UCSD-AML1 (cell line): ENCODE measurements at regions not wholly inside any gene's neighbourhood (a gene's known extent, or its start where the extent isn't known, plus 50 kb on each side); places are given as distances from the start of the nearest gene placed in this dataset.
"Not testable (repeated sequence)": the region's sequence is repeated elsewhere in the genome, so short reads cannot be mapped to it uniquely, and the experiment has no call there.

Experiments
- DNase-seq: peaks from one replicate; lab custom pipeline; 2025; ENCODE audit not compliant: unreplicated experiment; lab: John Stamatoyannopoulos, UW

GRCh38 chr7:156046031-156046560, 233.8 kb upstream of the SHH start:
- no peak for DNase-seq

- DNase-seq: no peak
Measured at GRCh38 chr7:156043416-156044178, 231.3 kb upstream of the SHH start.

GRCh38 chr7:156041398-156041797, 229.1 kb upstream of the SHH start:
- no peak for DNase-seq

- DNase-seq: no peak
Measured at GRCh38 chr7:156039971-156040677, 227.9 kb upstream of the SHH start.

- no peak for DNase-seq
Measured at GRCh38 chr7:156039194-156039593, 226.9 kb upstream of the SHH start.

GRCh38 chr7:156038345-156038744, 226.1 kb upstream of the SHH start:
- DNase-seq: no peak

GRCh38 chr7:156036153-156036552, 223.9 kb upstream of the SHH start:
- DNase-seq: no peak

- DNase-seq: not testable (repeated sequence)
Measured at GRCh38 chr7:156035387-156035786, 223.1 kb upstream of the SHH start.

GRCh38 chr7:156034397-156034796, 222.1 kb upstream of the SHH start:
- no peak for DNase-seq

- no peak for DNase-seq
Measured at GRCh38 chr7:156032973-156033372, 220.7 kb upstream of the SHH start.

GRCh38 chr7:156031679-156032478, 219.6 kb upstream of the SHH start:
- DNase-seq: no peak

GRCh38 chr7:156029460-156030007, 217.3 kb upstream of the SHH start:
- DNase-seq: no peak

- DNase-seq: no peak
Measured at GRCh38 chr7:156028521-156028920, 216.3 kb upstream of the SHH start.

- no peak for DNase-seq
Measured at GRCh38 chr7:156027821-156028220, 215.6 kb upstream of the SHH start.

GRCh38 chr7:156026603-156027002, 214.3 kb upstream of the SHH start:
- DNase-seq: no peak

- DNase-seq: no peak
Measured at GRCh38 chr7:156026076-156026600, 213.9 kb upstream of the SHH start.

- DNase-seq: no peak
Measured at GRCh38 chr7:156025675-156026074, 213.4 kb upstream of the SHH start.

GRCh38 chr7:156024201-156024600, 211.9 kb upstream of the SHH start:
- no peak for DNase-seq

- no peak for DNase-seq
Measured at GRCh38 chr7:156022483-156023459, 210.5 kb upstream of the SHH start.

- no peak for DNase-seq
Measured at GRCh38 chr7:156021471-156021870, 209.2 kb upstream of the SHH start.
